Stimulated activated CD4-positive, alpha-beta T cell treated with anti-CD3 and anti-CD28 coated beads, Interleukin-2, amount 100 ng/mL, for 48 hours (primary cell): ENCODE measurements at regions not wholly inside any gene's neighbourhood (a gene's known extent, or its start where the extent isn't known, plus 50 kb on each side); places are given as distances from the start of the nearest gene placed in this dataset.
"Not testable (repeated sequence)": the region's sequence is repeated elsewhere in the genome, so short reads cannot be mapped to it uniquely, and the experiment has no call there.

Experiments used
- DNase-seq, 2 donors: peaks; one replicate each; pipeline ENCODE4 v3.0.0-alpha.2; 2020

DNA sequence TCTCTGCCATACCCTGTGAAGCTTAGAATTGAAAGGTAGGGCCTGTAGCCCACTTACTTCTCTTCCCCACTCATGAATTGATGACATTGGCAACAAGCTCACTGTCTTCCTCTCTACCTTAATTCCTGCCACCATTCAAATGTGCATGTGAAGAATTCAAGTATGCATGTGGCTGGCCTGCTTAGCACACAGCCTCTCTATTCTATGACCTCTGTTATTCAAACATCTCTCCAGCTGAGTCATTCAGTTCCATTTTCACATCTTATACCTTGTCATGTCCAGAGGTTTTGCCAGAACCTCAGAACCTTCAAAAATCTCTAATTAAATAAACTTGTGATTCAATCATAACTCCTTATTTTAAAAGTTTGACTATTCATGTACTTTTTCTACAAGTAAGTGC lies 114.7 kb upstream of the MAN2A1 start:
- DNase-seq: no peak

DNA sequence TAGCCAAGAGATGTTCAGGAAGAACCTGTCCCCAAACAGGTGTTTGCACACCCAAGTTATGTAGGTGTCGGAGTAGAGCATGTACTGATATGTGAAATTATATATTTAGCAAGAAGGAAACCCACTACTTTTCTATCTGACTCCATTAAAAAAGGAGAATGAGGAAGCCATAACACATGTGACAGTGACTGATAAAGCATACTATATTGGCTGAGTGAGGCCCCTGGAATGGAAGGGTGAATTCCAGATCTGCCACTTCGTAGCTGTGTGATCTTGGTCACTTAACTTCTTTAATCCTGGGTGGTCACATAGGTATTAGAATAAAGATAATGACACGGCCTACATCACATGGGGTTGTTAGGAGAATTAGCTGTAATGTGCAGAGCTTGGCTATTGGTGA lies 116.0 kb upstream of the MAN2A1 start:
- no peak for DNase-seq

DNA sequence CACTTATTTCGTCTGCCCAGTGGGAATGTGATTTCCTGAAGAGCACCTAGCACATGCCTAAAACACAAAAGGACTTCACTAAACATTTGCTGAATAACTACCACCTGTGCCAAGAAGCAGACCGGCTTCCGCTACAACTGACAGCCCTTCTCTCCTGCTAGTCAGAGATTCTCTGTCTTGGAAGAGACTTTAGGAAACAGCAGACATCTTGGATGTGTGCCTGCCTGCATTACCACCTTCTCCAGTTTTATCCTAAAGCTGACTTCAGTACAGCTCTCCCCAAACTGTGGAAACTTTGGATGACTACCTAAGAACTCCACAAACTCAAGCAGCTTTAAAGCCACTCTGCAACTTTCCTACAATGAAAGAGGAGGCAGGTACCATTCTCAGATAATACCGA lies 116.5 kb upstream of the MAN2A1 start:
- no peak for DNase-seq

DNA sequence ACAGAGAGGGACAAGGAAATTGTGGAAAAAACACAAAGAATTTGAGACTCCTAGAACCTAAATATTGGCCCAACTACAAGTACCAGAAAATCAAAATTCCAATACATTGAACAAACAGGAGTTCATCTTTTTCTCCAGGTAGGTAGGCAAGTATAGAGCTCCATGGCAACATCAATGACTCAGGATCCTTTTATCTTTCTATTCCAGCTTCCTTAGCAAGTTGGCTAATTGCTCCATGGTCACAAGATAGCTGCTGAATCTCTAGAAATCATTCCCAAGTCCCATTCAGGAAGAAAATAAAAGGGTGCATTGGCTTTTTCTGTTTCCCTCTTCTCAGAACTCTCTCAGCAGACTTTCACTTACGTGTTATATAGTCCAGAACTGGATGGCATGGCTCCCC lies 117.9 kb upstream of the MAN2A1 start:
- no peak for DNase-seq

DNA sequence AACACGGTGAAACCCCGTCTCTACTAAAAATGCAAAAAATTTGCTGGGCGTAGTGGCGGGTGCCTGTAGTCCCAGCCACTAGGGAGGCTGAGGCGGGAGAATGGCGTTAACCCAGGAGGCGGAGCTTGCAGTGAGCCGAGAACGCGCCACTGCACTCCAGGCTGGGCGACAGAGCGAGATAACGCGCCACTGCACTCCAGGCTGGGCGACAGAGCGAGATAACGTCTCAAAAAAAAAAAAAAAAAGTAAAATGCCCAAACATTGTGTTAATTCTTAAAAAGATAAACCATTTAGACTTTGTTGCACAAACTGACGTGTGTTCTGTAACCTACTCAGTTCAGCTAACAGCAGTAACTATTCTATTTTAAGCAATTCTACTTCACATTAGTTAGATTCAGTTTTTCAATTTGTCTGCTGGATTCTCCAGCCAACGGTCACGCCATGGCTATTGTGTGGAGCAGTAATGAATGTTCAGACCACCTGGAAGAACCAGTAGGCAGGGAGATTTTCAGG lies 119.3 kb upstream of the MAN2A1 start:
- DNase-seq: no peak

DNA sequence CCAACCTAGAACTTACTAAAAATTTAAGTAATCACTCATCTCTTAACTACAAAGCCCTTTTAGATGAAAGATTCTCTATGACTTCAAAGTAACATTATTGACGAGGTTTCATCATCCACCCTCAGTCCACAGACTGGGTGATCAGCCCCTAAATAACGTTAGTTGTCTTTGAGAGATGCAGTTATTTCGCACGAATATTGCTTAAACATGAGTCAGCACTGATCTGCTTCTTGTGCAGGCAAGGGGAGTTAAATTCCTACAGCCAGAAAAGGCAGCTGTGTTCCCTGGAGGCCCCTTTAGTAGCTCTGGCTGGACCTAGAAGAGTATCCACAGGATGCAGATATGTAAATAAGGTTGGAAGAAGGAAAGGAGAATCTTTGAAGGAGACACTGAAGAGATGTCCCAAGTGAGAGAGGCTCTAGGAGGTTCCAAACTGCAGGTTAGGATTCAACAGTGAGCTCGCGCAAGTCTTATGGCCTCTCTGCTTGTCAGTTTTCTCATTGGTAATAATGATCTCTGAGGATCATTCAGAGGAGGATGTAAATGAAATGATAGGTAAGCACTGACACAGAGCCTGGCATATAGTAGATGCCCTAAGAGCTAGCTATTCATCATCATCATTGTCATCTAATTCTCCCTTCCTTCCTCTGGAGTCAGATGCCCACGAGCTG lies 122.2 kb upstream of the MAN2A1 start:
- DNase-seq: no peak

DNA sequence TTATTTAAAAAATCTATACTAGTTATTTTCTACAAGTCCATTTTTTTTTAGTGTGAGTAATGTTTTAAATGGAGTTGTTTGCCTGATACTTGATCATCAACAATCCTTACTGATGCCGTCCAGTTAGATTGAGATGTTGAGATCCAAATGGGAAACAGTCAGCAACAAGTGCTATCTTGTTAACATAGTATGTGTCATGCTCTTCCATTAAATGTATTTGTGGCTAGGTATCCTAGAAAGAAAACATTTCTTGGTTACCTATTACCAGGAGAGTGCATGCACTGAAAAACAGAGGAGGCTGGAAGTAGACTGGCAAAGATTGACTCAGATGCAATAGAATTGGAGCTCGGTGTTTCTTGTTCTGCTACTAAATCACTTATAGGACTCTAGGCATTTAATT lies 123.4 kb upstream of the MAN2A1 start:
- no peak for DNase-seq

DNA sequence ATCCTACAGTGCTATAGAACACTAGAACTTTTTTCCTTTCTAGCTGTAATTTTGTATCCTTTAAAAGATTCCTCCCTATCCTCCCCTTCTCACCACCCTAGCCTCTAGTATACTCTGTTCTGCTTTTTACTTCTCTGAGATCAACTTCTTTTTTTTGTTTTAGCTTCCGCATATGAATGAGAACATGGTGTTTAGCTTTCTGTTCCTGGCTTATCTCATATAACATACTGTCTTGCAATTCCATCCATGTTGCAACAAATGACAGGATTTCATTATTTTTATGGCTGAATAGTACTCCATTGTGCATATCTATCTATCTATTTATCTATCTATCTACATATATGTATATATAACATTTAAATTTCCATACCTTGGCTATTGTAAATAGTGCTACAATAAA lies 126.0 kb upstream of the MAN2A1 start:
- no peak for DNase-seq

DNA sequence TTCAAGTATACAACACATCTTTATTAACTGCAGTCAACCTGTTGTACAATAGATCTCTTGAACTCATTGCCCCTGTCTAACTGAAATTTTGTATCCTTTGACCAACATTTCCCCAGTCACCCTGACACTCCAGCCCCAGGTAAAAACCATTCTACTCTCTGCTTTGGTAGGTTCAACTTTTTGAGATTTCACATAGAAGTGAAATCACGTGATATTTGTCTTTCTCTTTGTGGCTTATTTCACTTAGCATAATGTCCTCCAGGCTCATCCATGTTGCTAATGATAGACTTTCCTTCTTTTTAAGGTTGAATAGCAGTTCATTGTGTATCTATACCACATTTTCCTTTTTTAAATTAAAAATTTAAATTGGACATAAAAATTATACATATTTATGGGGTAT lies 126.5 kb upstream of the MAN2A1 start:
- no peak for DNase-seq

DNA sequence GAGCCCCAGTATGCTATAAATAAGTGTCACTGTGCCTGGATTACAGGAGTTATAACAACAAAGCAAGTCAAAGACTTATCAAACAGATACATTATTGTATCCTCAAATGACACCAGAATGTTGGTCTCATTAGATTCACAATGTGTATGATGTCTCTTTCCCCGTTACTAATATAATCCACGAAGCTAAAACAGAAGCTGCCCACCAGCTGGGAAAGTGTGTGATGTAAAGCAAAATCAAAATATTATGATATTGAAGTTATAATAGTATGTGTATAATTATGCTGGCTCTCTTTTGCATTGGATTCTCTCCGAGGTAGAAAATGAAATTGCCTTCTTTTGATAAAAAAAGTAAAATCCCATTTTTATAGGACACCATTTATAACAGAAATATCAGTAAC lies 127.3 kb upstream of the MAN2A1 start:
- DNase-seq: no peak

DNA sequence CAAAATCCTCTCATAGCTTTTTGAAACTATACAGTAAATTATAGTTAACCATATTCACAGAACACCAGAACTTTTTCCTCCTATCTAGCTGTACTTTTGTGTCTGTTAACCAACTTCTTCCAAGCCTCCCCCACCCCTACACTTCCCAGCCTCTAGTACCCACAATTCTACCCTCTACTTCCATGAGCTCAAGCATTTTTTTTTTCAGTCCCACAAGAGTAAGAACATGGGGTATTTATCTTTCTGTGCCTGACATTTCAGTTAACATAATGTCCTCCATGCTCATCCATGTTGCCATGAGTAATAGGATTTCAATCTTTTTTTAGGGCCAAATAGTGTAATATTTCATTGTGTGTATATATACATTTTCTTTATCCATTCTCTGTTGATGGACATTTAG lies 128.3 kb upstream of the MAN2A1 start:
- no peak for DNase-seq

DNA sequence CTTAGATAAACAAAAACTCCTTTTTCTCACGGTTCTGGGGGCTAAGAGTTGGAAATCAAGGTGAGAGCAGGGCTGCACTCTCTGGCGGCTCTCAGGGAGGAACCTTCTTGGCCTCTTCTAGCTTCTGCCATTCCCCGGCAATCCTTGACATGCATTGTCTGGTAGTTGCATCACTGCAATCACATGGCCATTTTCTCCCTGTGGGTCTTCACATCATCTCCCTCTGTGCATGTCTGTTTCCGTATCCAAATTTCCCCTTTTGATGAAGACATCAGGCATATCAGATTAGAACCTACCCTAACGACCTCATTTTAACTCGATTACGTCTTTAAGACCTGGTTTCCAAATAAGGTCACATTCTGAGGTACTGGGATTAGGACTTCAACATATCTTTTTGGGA lies 129.2 kb upstream of the MAN2A1 start:
- DNase-seq: no peak

DNA sequence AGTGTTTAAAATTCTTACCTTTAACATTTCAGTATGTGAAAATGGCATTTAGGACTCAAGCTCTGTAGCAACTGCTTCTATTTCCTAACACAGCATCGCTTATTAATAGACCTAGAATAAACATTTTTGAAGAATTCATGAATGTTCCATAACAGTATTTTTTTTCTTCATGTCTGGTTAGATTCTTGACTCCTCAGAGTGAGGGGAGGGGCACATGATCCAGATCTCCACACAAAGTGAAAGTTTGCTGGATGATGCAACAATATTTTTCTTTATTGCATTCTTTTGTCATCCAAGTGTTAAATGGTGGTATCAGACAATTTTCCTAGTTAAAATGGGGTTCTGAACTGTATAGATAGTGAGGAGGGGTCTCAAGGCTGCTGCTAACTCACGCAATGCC lies 130.8 kb upstream of the MAN2A1 start:
- no peak for DNase-seq

DNA sequence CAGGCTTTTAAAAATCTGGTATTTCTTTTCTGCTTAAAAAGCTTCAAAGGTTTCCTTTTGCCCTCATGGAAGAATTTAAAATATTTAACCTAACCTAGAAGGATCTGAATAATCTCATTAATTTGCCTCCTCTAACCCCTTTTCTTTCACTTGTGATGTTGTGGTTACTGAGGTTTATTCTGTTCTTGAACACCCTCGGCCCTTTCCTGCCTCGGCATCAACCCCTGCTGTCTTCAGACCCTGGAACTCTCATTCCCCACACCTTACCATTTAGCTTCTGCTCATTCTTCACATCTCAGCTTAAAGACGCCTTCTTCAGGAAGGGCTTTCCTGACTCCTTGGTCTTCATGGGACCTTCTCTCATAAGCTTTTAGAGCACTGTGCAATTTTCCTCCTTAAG lies 131.4 kb upstream of the MAN2A1 start:
- DNase-seq: no peak

DNA sequence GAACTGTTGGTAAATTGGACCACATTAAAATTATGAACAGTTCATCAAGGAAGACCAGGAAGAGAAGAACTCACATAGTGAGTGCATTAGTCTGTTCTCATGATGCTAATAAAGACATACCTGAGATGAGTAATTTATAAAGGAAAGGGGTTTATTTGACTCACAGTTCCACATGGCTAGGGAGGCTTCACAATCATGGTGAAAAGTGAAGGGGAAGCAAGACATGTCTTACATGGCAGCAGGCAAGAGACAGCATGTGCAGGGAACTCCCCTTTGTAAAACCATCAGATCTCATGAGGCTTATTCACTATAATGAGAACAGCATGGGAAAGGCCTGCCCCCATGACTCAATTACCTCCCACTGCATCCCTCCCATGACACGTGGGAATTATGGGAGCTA lies 135.9 kb upstream of the MAN2A1 start:
- no peak for DNase-seq

DNA sequence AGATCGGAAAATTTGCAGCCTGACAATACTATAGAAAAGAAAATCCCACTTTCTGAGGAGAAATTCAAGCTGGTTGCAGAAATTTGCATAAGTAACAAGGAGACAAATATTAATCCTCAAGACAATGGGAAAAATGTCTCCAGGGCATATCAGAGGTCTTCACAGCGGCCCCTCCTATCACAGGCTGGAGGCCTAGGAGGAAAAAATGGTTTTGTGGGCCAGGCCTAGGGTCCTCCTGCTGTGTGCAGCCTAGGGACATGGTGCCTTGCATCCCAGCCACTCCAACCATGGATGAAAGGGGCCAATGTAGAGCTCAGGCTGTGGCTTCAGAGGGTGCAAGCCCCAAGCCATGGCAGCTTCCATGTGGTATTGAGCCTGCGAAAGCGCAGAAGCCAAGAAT lies 138.5 kb upstream of the MAN2A1 start:
- DNase-seq: not testable (repeated sequence)

DNA sequence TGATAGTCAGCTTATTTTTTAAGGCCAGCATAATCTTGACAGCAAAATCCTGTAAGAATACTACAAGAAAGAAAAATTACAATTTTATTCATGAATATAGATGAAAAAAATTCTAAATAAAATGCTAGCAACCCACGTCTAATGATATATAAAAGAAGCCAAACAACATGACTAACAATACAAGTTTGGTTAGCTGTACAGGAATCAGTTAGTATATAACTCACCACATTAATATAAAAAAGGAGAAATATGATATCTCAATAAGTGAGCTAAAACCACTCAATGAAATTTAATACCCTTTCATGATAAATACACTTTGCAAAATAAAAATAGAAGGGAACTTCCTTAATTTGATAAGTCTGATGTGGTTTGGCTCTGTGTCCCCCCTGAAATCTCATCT lies 139.7 kb upstream of the MAN2A1 start:
- DNase-seq: no peak

DNA sequence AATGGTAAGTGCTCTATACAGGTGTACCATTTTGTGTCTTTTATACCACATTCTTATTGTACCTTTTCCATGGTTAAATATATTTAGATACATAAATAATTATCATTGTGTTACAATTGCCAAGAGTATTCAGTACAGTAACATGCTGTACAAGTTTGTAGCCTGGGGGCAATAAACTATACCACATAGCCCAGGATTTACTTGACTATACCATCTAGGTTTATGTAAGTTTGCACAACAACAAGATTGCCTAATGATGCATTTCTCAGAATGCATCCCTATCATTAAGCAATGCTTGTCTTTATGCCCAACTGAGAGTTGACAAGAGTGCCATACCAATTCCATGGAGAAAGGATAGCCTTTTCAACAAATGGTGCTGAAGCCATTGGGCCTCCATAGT lies 136.7 kb upstream of the PJA2 start:
- no peak for DNase-seq

DNA sequence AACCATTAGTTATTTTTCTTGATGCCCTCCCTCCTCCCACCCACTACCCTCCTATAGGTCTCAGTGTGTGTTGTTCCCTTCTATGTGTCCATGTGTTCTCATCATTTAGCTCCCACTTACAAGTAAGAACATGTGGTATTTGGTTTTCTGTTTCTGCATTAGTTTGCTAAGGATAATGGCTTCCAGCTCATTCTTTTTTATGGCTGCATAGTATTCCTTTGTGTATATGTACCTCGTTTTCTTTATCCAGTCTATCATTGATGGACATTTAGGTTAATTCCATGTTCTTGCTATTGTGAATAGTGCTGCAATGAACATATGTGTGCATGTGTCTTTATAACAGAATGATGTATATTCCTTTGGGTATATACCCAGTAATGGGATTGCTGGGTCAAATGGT lies 135.1 kb upstream of the PJA2 start:
- DNase-seq: not testable (repeated sequence)

DNA sequence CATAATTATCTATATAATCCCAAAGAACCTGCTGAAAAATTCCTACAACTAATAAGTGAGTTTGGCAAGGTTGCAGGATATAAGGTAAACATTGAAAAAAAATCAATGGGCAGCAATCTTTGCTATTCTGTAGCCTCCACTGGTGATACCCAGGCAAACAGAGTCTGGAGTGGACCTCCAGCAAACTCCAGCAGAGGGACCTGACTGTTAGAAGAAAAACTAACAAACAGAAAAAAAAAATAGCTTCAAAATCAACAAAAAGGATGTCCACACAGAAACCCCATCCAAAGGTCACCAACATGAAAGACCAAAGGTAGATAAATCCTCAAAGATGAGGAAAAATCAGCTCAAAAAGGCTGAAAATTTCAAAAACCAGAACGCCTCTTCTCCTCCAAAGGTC lies 128.9 kb upstream of the PJA2 start:
- DNase-seq: not testable (repeated sequence)

DNA sequence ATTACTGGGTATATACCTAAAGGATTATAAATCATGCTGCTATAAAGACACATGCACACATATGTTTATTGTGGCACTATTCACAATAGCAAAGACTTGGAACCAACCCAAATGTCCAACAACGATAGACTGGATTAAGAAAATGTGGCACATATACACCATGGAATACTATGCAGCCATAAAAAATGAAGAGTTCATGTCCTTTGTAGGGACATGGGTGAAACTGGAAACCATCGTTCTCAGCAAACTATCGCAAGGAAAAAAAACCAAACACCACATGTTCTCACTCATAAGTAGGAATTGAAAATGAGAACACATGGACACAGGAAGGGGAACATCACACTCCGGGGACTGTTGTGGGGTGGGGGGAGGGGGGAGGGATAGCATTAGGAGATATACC lies 125.3 kb upstream of the PJA2 start:
- not testable (repeated sequence) for DNase-seq

DNA sequence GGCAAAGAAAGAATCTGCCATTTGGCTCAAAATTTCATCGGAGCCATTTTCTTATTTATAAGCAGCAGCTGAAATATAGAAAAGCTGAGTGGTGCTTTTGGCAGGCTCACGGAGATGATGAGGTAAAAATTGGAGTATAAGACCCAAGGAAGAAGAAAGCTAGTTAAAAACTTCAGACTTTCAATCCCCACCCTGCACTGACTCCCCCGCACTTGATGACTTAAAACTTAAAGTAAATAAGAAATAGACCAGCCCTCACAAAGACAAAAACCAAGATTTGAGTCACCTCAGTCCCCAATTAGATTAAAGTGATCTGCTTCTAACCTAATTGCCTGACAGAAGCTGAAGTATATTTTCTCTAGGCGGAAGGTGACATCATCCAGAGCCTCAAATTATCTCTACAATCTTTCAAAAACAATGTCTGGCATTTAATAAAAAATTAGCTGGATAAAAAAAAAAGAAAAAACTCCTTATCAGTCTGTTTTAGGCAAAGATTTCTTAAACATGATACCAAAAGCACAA lies 124.0 kb upstream of the PJA2 start:
- no peak for DNase-seq

DNA sequence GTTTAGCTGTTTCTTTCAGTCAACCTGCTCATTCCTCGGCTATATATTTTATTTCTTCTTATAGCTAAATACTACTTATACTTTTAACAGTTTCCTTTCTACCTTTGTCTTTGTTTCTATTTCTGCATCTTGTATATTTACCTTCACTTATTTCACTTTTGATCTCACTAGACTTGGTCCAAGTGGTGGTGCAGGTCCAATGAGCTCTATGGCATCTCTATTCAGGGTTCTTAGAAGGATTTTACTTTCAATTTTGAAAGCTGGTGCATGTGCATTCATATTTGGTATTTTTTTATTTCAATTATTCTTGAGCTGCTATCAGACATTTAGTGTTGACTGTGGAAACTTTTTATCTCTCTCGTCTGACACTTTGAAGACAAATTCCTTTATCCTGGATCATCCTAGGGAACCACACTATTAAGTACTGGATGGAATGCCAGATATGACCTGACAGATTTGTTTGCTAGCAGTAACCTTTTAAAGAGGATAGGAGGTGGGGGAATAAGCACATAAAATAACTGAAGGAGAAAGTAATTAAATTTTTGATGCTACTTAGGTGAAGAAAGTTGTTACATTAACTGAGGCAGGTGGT lies 123.1 kb upstream of the PJA2 start:
- DNase-seq: no peak

DNA sequence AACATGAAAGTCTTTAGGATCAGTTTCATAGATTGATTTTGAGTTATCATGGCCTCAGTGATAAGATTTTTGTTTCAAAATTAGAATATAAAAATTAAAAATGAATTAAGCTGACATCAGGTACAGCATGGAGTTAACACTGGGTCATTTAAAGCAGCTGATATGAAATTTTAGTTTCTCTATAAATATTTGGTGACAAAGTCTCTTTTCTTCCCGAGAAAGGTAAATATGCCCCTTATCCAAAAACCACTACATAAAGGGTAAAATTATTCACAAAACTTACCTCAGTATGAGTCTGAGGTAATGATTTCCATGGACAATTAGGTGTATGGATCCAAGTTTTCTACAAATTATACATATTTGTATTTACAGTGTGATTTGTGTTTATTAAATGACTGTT lies 121.5 kb upstream of the PJA2 start:
- no peak for DNase-seq

DNA sequence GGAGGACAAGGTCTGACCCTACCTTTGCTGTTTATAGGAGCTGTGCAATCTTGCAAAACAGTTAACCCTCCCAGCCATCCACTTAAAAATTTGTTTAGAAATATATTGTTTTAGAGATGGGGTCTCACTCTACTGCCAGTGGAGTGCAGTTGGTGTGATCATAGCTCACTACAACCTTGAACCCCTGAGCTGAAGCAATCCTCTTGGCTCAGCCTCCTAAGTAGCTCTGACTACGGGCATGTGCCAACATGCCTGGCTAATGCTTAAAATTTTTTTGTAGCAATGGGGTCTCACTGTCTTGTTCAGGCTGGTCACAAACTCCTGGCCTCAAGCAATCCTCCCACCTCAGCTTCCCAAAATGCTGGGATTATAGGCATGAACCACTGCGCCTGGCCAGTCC lies 120.2 kb upstream of the PJA2 start:
- DNase-seq: no peak
